Testis (tissue), 2 donors: ENCODE measurements at regions not wholly inside any gene's neighbourhood (a gene's known extent, or its start where the extent isn't known, plus 50 kb on each side); places are given as distances from the start of the nearest gene placed in this dataset.

Experiments used
- DNase-seq: peaks from one replicate; pipeline ENCODE4 v3.0.0-alpha.2; 2019
- H3K27ac ChIP-seq, 2 donors: fragments of 200-600 bp; sonication (generic); one replicate each; pipeline ENCODE4 v1.5.1; 2019
- H3K27me3 ChIP-seq: fragments of 200-600 bp; sonication (generic); one replicate; pipeline ENCODE4 v1.5.1; 2019
- H3K36me3 ChIP-seq: fragments of 200-600 bp; sonication (generic); one replicate; pipeline ENCODE4 v1.5.1; 2017; ENCODE audit warnings: low read depth; ENCODE audit errors: missing control alignments
- H3K4me1 ChIP-seq: fragments of 200-600 bp; sonication (generic); one replicate; pipeline ENCODE4 v1.5.1; 2019
- H3K4me3 ChIP-seq, 2 donors: fragments of 200-600 bp; sonication (generic); one replicate each; pipeline ENCODE4 v1.5.1; 2017 to 2019
- H3K9me3 ChIP-seq: fragments of 200-600 bp; sonication (generic); one replicate; pipeline ENCODE4 v1.5.1; 2017
- CTCF ChIP-seq, 3 experiments: fragments of 450-650 bp in 2 of 3; fragments of 200-600 bp in 1 of 3; sonication (generic) in 1 of 3; IDR thresholded peaks; one replicate each; pipeline ENCODE4 v1.5.1; 2016 to 2019; ENCODE audit warnings: antibody characterized with exemption in 3 of 3, mild to moderate bottlenecking in 2 of 3, moderate library complexity in 1 of 3
- POLR2A ChIP-seq: fragments of 450-650 bp; IDR thresholded peaks from one replicate; pipeline ENCODE4 v1.6.1; 2017; ENCODE audit warnings: antibody characterized with exemption, mild to moderate bottlenecking, moderate library complexity
- WGBS, 2 donors: methylation state at CpG; one replicate each; pipeline ENCODE4 v1.1.5; 2018; 5-methylcytosine and 5-hydroxymethylcytosine counted together
- intact Hi-C: fragments of 100-400 bp; cut with DNase I; formaldehyde crosslinking; loops from one replicate; pipeline ENCODE4 v1.15.1; 2023; ENCODE audit warnings: low total_unique reads

- H3K27me3 ChIP-seq: no peaks in the 10 kb centered on the region
- no peak for DNase-seq
- H3K27ac ChIP-seq: no peak overlapping the region
- H3K4me1 ChIP-seq: no peaks in the 10 kb centered on the region
- H3K36me3 ChIP-seq: no peaks in the 10 kb centered on the region
- 85% methylated on average over 3 of the region's 3 CpGs for WGBS, 2 donors
- no peaks in the 10 kb centered on the region for H3K9me3 ChIP-seq
- TF ChIP-seq CTCF (IDR thresholded peaks at IDR 0.05) (no peak), POLR2A (no peak)
- intact Hi-C loops: no loop called here
- H3K4me3 ChIP-seq: no peak overlapping the region
These were observed 82.8 kb downstream of the MAFB start for GRCh38 chr20:40606237-40606636.

- intact Hi-C loops: no loop called here
- Histone ChIP-seq H3K27me3 (no peaks in the 10 kb centered on the region), H3K4me1 (no peaks in the 10 kb centered on the region), H3K27ac (no peak overlapping the region), H3K4me3 (no peak overlapping the region), H3K9me3 (no peaks in the 10 kb centered on the region), H3K36me3 (no peaks in the 10 kb centered on the region)
- TF ChIP-seq CTCF (IDR thresholded peaks at IDR 0.05): no peak
- TF ChIP-seq POLR2A: no peak
- DNase-seq: no peak
- 86 to 100% methylated on average over 4 to 5 of the region's 5 CpGs for WGBS, 2 donors
These were observed 84.6 kb downstream of the MAFB start for GRCh38 chr20:40604416-40604815.

- intact Hi-C loops: no loop called here
- no peak for TF ChIP-seq POLR2A
- TF ChIP-seq CTCF (IDR thresholded peaks at IDR 0.05): no peak
- H3K36me3 ChIP-seq: no peaks in the 10 kb centered on the region
- no peaks in the 10 kb centered on the region for H3K27me3 ChIP-seq
- H3K9me3 ChIP-seq: no peaks in the 10 kb centered on the region
- no peaks in the 10 kb centered on the region for H3K4me1 ChIP-seq
- 80 to 87% methylated on average over 3 of the region's 3 CpGs for WGBS, 2 donors
- H3K4me3 ChIP-seq: no peak overlapping the region
- H3K27ac ChIP-seq: no peak overlapping the region
- no peak for DNase-seq
These were observed 85.9 kb downstream of the MAFB start for GRCh38 chr20:40603057-40603651.

GRCh38 chr20:40602381-40602780 lies 86.7 kb downstream of the MAFB start:
- WGBS, 2 donors: 100% methylated on average over 1 of the region's 1 CpG; no CpG with 5 or more reads in 1 of the 2 donors
- intact Hi-C loops: no loop called here
- TF ChIP-seq POLR2A (no peak), CTCF (IDR thresholded peaks at IDR 0.05) (no peak)

More at GRCh38 chr20:40602381-40602780, 86.7 kb downstream of the MAFB start:
- no peak overlapping the region for H3K4me3 ChIP-seq
- H3K9me3 ChIP-seq: no peaks in the 10 kb centered on the region
- H3K27ac ChIP-seq: no peak overlapping the region
- H3K4me1 ChIP-seq: no peaks in the 10 kb centered on the region
- DNase-seq: no peak
- no peaks in the 10 kb centered on the region for H3K36me3 ChIP-seq
- no peaks in the 10 kb centered on the region for H3K27me3 ChIP-seq
